ENCODE measurements at regions not wholly inside any gene's neighbourhood (a gene's known extent, or its start where the extent isn't known, plus 50 kb on each side); places are given as distances from the start of the nearest gene placed in this dataset.
A peak's percentile ranks its signal among the peaks of the same experiment; 100 is the strongest.
"Not testable (repeated sequence)": the region's sequence is repeated elsewhere in the genome, so short reads cannot be mapped to it uniquely, and the experiment has no call there.

GRCh38 chr9:72471096-72471495, 50.3 kb upstream of the TMC1 start:
- no peak for ATAC-seq

GRCh38 chr9:72467766-72468738, 53.4 kb upstream of the TMC1 start:
- no peak for ATAC-seq

GRCh38 chr9:72465593-72465984, 55.8 kb upstream of the TMC1 start:
- ATAC-seq, result peak; percentile 75

DNA sequence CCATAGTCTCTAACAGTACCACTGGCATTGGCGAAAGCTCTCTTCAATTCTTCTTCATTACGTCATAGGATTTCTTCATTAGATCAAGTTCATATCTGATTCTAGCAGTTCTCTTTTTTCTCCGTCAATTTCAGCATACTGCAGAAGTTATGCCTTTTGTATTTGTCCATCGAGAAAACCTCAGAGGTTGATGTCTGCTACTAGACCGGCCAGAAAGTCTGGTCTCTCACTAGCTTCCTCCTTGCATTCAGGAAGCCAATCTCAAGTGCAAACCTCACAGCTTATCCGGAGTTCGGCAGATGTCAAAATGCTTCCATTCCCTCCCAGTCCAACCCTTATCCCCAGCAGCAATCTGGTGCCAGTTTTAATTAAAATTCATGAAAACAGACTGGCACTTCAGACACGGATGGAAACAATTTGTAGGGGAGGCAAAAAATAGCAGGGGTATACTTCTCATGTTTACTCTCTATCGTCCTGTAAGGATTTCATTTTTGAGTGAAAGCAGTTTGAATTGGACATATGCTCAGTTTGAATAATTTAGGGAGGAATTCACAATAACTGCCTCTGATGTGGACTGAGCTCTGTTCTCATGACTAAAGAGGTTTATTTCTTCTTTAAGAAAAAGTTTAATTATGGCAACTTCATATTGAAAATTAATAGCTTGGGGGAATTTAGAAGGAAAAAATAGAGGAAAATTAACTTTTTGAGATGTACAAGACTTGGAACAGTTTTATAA, 56.4 kb upstream of the TMC1 start:
- ATAC-seq, result peak; percentile 19

DNA sequence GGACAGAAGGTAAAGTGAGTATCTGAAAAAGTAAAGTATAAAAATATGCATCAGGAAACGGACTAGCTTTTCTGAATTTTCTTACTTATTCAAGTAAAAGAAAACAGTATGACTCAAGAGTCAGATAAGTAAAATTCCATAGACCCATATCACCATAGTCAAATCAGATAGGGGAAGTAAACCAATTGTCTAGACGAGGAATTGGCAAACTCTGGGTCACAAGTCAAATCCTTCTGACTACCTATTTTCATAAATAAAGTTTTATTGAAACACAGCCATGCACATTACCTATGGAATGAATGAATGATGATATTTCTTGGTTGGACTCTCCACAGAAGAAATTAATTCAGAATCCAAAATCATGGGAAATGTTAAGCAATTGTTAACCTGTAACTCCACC, 59.1 kb upstream of the TMC1 start:
- no peak for ATAC-seq

DNA sequence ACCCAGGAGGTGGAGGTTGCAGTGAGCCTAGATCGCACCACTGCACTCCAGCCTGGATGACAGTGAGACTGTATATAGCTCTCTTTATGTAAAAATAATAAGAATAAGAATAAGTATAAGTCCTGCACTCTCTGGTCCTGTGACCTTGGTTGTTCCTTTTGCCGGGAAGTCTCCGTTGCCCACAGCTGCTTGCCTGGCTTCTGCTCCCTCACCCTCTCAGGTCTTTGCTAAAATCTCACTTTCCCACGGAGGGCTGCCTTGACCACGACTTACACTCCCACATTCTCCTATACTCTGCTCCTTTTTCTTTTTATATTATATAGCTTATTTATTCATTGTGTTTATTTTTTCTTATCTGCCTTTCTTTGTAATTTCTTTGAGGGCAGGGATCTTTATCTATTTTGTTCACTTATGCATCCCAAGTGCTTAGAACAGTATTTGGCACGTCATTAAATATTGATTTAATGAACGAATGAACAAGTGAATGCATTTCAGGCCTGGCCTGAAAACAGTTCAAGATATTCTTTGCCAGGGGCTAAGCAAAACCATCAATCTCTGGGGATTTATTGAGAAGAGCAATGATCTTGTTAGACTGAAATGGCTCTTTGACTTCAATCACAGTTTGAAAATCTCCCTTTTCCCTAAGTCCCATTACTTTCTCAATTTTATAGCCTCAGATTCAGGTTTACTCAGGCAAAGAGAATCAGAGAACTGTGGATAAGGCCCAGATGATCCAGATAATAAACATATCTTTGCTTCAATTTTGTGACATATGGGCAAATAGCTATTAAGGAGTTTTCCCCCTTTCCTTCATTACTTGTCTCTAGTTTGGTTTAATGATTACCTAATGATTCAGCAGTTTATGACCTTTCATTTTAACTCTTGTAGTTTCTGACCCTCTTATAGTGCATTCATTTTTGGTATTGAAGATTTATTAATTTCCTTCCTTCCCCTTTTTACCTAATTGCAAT, 60.8 kb upstream of the TMC1 start:
- ATAC-seq, result no peak

DNA sequence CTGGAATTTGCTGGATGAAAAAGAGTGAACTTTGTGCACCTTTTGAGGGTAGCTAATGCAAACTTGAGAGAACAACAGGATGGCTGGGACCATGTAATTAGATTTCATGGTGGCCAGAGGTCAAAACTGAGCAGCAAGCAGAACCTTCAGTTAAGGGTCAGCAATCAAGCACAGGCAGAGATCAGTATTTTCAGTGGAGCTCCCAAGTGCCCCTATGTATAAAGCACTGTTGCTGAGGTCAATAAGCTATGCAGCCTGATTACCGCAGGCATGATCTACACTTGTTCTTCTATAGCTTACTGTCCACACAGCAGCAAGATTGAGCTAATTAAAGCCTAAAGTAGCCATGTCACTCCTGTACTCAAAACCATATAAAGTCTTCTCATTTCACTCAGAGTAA, 62.1 kb upstream of the TMC1 start:
- ATAC-seq, result no peak

- no peak for ATAC-seq
Observed at GRCh38 chr9:72458153-72458552, 63.3 kb upstream of the TMC1 start.

DNA sequence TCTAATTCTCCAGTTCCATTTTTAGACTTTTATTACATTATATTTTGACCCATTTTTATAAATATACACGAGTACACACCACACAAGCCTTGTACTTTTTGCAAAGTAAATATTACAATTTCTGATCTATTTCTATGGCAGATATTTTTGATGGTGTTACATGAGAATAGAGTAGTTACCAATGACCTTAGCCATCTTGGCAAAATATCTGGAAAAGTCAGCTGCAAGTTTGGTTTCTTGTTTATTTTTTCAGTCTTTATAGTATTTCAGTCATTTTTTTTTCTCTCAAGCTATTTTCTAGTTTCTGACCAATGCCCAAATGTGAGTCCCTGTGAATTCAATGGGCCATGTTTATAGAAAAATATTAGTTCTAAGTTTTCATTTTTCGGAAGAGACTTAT, 64.0 kb upstream of the TMC1 start:
- ATAC-seq, result no peak

GRCh38 chr9:72454871-72455491, 66.4 kb upstream of the TMC1 start:
- ATAC-seq, result no peak

GRCh38 chr9:72453797-72454196, 67.6 kb upstream of the TMC1 start:
- ATAC-seq, result no peak

- ATAC-seq, result not testable (repeated sequence)
Observed at GRCh38 chr9:72446241-72446640, 75.2 kb upstream of the TMC1 start.

DNA sequence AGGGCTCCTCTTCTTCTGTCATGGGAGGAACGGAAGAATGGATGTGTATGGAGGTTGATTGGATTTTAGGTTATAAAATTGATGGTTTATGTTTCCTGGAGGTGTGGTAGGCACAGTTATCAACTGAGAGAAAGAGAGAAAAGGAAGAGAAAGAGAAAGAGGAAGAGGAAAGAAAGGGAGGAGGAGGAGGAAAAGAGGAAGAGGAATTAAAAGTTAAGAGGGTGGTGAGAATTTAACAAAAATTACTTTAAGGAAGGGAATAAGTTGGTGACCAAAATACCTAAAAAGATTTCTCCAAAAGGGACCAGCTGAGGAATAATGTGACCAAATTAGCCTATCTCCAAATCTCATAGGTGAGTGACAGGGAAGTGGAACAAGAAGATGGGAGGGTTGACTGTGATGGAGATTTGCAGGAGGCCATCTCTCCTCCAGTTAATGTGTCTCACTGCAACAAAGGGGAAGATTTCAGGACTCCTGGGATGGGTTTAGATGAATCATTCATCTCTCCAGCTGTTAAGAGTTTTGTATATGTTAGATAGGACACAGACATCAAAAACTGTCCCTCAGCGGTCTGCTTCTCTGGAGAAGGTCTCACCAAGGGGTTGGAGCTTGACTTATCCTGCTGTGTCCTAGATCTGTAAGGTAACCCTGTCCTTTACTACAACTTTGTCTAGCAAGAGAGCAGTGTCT, 76.0 kb upstream of the TMC1 start:
- no peak for ATAC-seq

DNA sequence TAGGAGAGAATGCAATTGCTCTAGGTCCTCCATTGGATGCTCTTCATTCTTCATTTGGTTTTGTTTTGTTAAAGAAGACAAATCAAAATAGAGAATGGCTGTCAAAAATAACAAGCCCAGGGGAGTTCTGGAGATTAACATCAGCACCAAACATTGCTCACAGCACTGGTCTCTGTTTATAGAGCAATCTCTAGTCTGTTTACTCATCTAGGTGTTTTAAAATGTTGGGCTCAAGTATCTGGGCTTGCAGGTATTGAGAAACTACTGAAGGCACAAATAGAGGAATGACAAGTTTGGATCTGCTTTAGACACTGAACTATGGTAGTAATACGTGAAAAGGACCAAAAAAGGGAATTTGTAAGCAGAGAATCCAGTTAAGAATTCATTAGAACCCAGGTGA, 77.0 kb upstream of the TMC1 start:
- ATAC-seq, result peak; percentile 18

DNA sequence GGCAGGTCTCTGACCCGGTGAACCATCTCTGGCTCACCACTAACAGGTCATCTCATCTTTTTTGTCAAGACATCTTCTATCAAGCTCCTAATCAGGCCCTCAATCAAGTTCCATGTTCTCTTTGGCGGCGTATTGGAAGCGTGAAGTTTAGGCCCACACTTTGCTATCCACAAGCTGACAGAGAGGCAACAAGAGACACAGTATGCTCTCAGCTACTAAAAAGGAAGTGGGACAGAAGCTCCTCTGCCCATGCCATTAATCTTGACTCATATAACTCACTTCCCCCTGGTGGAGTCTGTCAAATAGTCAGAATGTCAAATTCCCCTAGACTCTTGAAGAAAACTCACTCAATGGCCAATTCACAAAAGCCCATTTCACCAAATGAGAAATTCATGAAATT, 77.6 kb upstream of the TMC1 start:
- ATAC-seq, result peak; percentile 34

GRCh38 chr9:72441848-72442607, 77.0 kb upstream of the ZFAND5 start:
- ATAC-seq, result peak; percentile 81

DNA sequence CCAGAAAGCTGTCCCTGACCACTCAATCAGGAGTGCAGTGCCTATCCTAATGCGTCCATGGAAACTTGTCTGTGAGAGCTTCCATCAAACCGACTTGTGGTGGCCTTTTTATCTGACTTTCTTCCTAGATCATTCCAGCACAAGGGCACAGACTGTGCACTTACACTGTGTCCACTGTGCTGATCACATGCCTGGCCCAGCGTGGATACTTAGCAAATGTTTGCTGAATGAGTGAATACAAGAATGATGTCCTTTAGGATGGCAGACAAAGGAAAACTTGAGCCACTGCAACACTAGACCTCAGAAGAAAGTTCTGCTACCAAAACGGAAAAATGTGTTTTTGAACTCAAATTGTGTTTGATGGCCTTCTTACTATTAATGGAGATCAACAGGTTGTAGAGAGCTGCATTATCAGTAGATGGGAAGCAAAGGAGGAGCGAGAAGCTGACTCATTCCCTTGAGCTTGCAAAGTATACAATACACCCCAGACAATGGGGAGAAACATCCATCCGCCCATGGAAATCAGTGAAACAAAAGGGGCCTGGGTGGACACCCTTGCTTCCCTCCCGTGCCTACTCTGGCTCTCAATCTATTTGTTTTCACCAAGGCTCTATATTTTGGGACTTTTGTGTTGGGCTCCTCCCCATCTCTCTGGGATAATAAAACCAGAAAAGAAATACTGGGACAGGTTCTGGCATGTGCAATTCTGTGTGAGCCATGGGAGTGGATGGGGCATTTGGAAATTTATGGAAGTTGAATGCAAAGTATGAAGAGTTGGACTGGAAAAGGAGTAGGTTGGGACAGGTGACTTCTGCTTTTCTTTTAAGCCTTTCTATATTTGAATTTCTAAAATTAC, 76.2 kb upstream of the ZFAND5 start:
- ATAC-seq, result peak; percentile 37

DNA sequence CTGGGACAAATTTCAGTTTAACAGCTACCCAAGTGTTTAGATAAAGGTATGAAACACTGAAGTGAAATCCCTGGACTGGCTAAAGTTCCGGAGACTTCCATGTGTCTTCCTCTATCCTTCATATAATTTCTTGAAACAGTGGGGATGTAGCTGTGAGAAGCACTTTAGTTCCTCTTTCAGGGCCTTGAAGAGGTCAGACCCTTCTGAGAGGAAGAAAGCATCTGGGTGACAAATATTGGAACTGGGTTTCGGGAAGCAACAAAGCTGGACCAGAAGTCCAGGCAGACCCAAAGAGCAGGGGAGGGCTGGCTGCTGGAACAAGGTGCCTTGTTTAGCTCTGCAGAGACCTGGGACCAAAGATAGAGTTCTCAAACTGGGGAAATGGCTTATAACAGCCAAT, 75.4 kb upstream of the ZFAND5 start:
- ATAC-seq, result no peak

GRCh38 chr9:72433616-72434267, 68.7 kb upstream of the ZFAND5 start:
- ATAC-seq, result not testable (repeated sequence)
